A673 (cell line): ENCODE measurements at regions not wholly inside any gene's neighbourhood (a gene's known extent, or its start where the extent isn't known, plus 50 kb on each side); places are given as distances from the start of the nearest gene placed in this dataset.

Experiments
- BruUV-seq: library from RNA; stranded (reverse); fragments of 400-500 nt; replicated peaks from 2 replicates; lab custom pipeline; 2021; lab: Mats Ljungman, UMichigan
- CTCF ChIA-PET: fragments of 300-600 bp; sonication (Branson Sonifier 250); formaldehyde crosslinking; loops from one replicate; lab custom pipeline; 2022; ENCODE audit warnings: antibody characterized with exemption; lab: Charles Lee
- POLR2A ChIA-PET: fragments of 300-600 bp; sonication (Branson Sonifier 250); formaldehyde crosslinking; loops from one replicate; lab custom pipeline; 2022; ENCODE audit warnings: antibody characterized with exemption; ENCODE audit not compliant: low non-redundant PET; lab: Charles Lee
- DNase-seq: peaks from one replicate; pipeline ENCODE4 v3.0.0-alpha.2; 2015; ENCODE audit warnings: low spot score
- H3K27ac ChIP-seq: fragments of 200-600 bp; sonication (generic); 2 replicates; pipeline ENCODE4 v1.5.1; 2016; ENCODE audit warnings: mixed run types, low read depth, mild to moderate bottlenecking, mixed read lengths, antibody characterized with exemption, low read length; ENCODE audit not compliant: poor library complexity, severe bottlenecking
- H3K27me3 ChIP-seq: fragments of 200-600 bp; sonication (generic); replicated peaks from 2 replicates; pipeline ENCODE4 v1.6.1; 2017; ENCODE audit warnings: mixed run types, low read depth, mild to moderate bottlenecking, mixed read lengths, antibody characterized with exemption, low read length; ENCODE audit not compliant: insufficient read depth, poor library complexity
- H3K36me3 ChIP-seq: fragments of 200-600 bp; sonication (generic); 2 replicates; pipeline ENCODE4 v1.6.1; 2016; ENCODE audit warnings: mixed run types, mild to moderate bottlenecking, mixed read lengths, antibody characterized with exemption, low read length; ENCODE audit not compliant: insufficient read depth, poor library complexity, severe bottlenecking
- H3K4me1 ChIP-seq: fragments of 200-600 bp; sonication (generic); 2 replicates; pipeline ENCODE4 v1.6.1; 2017; ENCODE audit warnings: mixed run types, mild to moderate bottlenecking, mixed read lengths, antibody characterized with exemption, low read length; ENCODE audit not compliant: insufficient read depth, poor library complexity, severe bottlenecking
- H3K4me3 ChIP-seq: fragments of 200-600 bp; sonication (generic); 2 replicates; pipeline ENCODE4 v1.5.1; 2016; ENCODE audit warnings: low read depth, mixed run types, mild to moderate bottlenecking, mixed read lengths, low read length; ENCODE audit not compliant: poor library complexity, severe bottlenecking
- H3K9me3 ChIP-seq: fragments of 200-600 bp; sonication (generic); 2 replicates; pipeline ENCODE4 v1.6.1; 2016; ENCODE audit warnings: mixed run types, low read depth, mild to moderate bottlenecking, mixed read lengths, antibody characterized with exemption, low read length; ENCODE audit not compliant: poor library complexity, severe bottlenecking
- EZH2 ChIP-seq: fragments of 200-600 bp; sonication (generic); IDR thresholded peaks from 2 replicates; pipeline ENCODE4 v1.6.1; 2017; ENCODE audit warnings: borderline replicate concordance, low read depth, mild to moderate bottlenecking, mixed read lengths, antibody characterized with exemption, low read length; ENCODE audit not compliant: poor library complexity, severe bottlenecking
- intact Hi-C: fragments of 100-400 bp; cut with micrococcal nuclease; formaldehyde crosslinking; loops from one replicate; pipeline ENCODE4 v1.10.0; 2022; ENCODE audit not compliant: unreplicated experiment
- TF ChIP-seq, protein P1 (sequence below): fragments of 300-800, 200-600 bp; sonication (generic); conservative IDR thresholded peaks from 2 replicates; pipeline ENCODE4 v1.5.1; 2017; ENCODE audit warnings: low read depth, mild to moderate bottlenecking, antibody characterized with exemption, low read length, moderate library complexity, mixed read lengths

- DNase-seq: peak; percentile 14
- CTCF ChIA-PET: no interaction called here
- H3K27ac ChIP-seq: no peak overlapping the region
- H3K4me1 ChIP-seq: peaks cover 11% of the 10 kb centered on the region
- H3K4me3 ChIP-seq: no peak overlapping the region
- no peaks in the 10 kb centered on the region for H3K36me3 ChIP-seq
- TF ChIP-seq EZH2: no peak
- TF ChIP-seq, protein P1, sequence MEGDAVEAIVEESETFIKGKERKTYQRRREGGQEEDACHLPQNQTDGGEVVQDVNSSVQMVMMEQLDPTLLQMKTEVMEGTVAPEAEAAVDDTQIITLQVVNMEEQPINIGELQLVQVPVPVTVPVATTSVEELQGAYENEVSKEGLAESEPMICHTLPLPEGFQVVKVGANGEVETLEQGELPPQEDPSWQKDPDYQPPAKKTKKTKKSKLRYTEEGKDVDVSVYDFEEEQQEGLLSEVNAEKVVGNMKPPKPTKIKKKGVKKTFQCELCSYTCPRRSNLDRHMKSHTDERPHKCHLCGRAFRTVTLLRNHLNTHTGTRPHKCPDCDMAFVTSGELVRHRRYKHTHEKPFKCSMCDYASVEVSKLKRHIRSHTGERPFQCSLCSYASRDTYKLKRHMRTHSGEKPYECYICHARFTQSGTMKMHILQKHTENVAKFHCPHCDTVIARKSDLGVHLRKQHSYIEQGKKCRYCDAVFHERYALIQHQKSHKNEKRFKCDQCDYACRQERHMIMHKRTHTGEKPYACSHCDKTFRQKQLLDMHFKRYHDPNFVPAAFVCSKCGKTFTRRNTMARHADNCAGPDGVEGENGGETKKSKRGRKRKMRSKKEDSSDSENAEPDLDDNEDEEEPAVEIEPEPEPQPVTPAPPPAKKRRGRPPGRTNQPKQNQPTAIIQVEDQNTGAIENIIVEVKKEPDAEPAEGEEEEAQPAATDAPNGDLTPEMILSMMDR: no peak
- peaks cover 30% of the 10 kb centered on the region for H3K27me3 ChIP-seq
- no TSS peak for BruUV-seq
- H3K9me3 ChIP-seq: no peaks in the 10 kb centered on the region
- intact Hi-C loops: no loop called here
- POLR2A ChIA-PET: no interaction called here
Measured at GRCh38 chr3:168341956-168342936, 246.5 kb upstream of the GOLIM4 start.

GRCh38 chr3:168341192-168341815 lies 245.6 kb upstream of the GOLIM4 start:
- peaks cover 11% of the 10 kb centered on the region for H3K4me1 ChIP-seq
- intact Hi-C loops: no loop called here

DNA sequence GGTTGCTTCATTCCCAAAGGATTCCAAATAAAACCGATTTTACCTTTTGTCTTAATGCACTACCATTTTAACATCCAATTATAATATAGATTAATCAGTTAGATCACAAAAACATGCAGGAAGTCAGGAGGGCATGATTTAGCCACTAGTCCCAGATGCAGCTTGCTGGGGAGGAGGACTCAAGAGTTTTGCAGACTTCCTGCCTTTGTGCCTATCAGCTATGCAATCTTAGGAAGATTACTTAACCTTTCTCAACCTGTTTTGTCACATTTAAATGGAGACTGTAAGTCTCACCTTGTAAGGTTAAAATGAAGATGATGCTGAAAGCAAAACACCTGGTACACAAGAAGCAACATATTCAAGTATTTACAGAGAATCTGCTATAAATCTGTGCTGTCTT lies 242.4 kb upstream of the GOLIM4 start:
- no TSS peak for BruUV-seq
- TF ChIP-seq, protein P1: no peak
- no peak for TF ChIP-seq EZH2
- Histone ChIP-seq H3K4me1 (peaks cover 11% of the 10 kb centered on the region), H3K36me3 (no peaks in the 10 kb centered on the region), H3K27ac (no peak overlapping the region), H3K4me3 (no peak overlapping the region), H3K9me3 (no peaks in the 10 kb centered on the region), H3K27me3 (peaks cover 19% of the 10 kb centered on the region)
- ChIA-PET CTCF (no interaction called here), POLR2A (no interaction called here)
- no peak for DNase-seq
- intact Hi-C loops: no loop called here

More at GRCh38 chr3:168341192-168341815, 245.6 kb upstream of the GOLIM4 start:
- ChIA-PET CTCF (no interaction called here), POLR2A (no interaction called here)
- BruUV-seq: no TSS peak
- peak; percentile 65 for DNase-seq
- Histone ChIP-seq H3K9me3 (no peaks in the 10 kb centered on the region), H3K4me3 (no peak overlapping the region), H3K36me3 (no peaks in the 10 kb centered on the region), H3K27me3 (peaks cover 27% of the 10 kb centered on the region), H3K27ac (no peak overlapping the region)
- TF ChIP-seq EZH2: no peak
- TF ChIP-seq, protein P1: no peak
